GM23248 (cell line): ENCODE measurements at regions not wholly inside any gene's neighbourhood (a gene's known extent, or its start where the extent isn't known, plus 50 kb on each side); places are given as distances from the start of the nearest gene placed in this dataset.

Source experiments
- EZH2 ChIP-seq: fragments of 200-600 bp; sonication (generic); IDR thresholded peaks from 2 replicates; pipeline ENCODE4 v1.6.1; 2018; ENCODE audit warnings: antibody characterized with exemption, mild to moderate bottlenecking; ENCODE audit not compliant: insufficient read depth, poor library complexity, severe bottlenecking
- EZH2phosphoT487 ChIP-seq: fragments of 200-600 bp; sonication (generic); IDR thresholded peaks from 2 replicates; pipeline ENCODE4 v1.6.1; 2018; ENCODE audit warnings: antibody characterized with exemption, moderate library complexity, mild to moderate bottlenecking, low read depth; ENCODE audit not compliant: insufficient read depth

DNA sequence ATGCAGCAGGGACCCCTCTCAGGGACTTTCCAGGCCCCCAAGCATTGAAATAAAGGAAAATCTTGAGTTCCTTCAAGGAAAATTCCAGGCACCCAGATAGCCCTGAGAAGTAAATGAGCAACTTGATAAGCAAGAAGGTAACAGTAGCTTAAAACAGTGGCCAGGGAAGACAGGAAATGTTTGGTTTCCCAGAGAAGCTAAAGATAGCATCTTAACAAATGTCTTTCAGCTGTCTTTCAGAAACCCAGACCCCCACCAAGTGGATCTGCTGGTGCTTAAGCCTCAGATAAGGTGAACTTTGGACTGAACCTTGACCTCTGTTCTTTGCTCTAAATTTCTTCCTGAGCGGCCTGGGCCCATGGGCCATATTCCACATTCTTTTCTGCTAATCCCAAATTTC, 117.8 kb upstream of the CST7 start:
- TF ChIP-seq EZH2, result no peak
- no peak for TF ChIP-seq EZH2phosphoT487
